ENCODE measurements at regions not wholly inside any gene's neighbourhood (a gene's known extent, or its start where the extent isn't known, plus 50 kb on each side); places are given as distances from the start of the nearest gene placed in this dataset.

GRCh38 chr9:1201901-1202300, 151.7 kb downstream of the DMRT2 start:
- DNase-seq (ENCODE audit: low read depth in 2 of 2) = no peak

GRCh38 chr9:1202512-1203280, 152.5 kb downstream of the DMRT2 start:
- DNase-seq (ENCODE audit: low read depth in 2 of 2) = no peak

GRCh38 chr9:1207686-1208085, 157.5 kb downstream of the DMRT2 start:
- no peak for DNase-seq (ENCODE audit: low read depth in 2 of 2)

- no peak for DNase-seq (ENCODE audit: low read depth in 2 of 2)
Measured at GRCh38 chr9:1208157-1208556, 158.0 kb downstream of the DMRT2 start.

- no peak for DNase-seq (ENCODE audit: low read depth in 2 of 2)
Measured at GRCh38 chr9:1210954-1211353, 160.8 kb downstream of the DMRT2 start.

- DNase-seq (ENCODE audit: low read depth in 2 of 2) = no peak
Measured at GRCh38 chr9:1216532-1216931, 166.4 kb downstream of the DMRT2 start.

GRCh38 chr9:1217076-1217475, 166.9 kb downstream of the DMRT2 start:
- no peak for DNase-seq (ENCODE audit: low read depth in 2 of 2)

- DNase-seq (ENCODE audit: low read depth in 2 of 2) = no peak
Measured at GRCh38 chr9:1219284-1219683, 169.1 kb downstream of the DMRT2 start.

GRCh38 chr9:1221298-1221697, 171.1 kb downstream of the DMRT2 start:
- DNase-seq (ENCODE audit: low read depth in 2 of 2) = no peak

- DNase-seq (ENCODE audit: low read depth in 2 of 2) = no peak
Measured at GRCh38 chr9:1222511-1222910, 172.4 kb downstream of the DMRT2 start.

GRCh38 chr9:1231998-1232919, 182.1 kb downstream of the DMRT2 start:
- no peak for DNase-seq (ENCODE audit: low read depth in 2 of 2)

- DNase-seq (ENCODE audit: low read depth in 2 of 2) = no peak
Measured at GRCh38 chr9:1233568-1233967, 183.4 kb downstream of the DMRT2 start.

GRCh38 chr9:1235650-1236049, 185.5 kb downstream of the DMRT2 start:
- no peak for DNase-seq (ENCODE audit: low read depth in 2 of 2)

- no peak for DNase-seq (ENCODE audit: low read depth in 2 of 2)
Measured at GRCh38 chr9:1236061-1236460, 185.9 kb downstream of the DMRT2 start.

GRCh38 chr9:1238407-1238806, 188.2 kb downstream of the DMRT2 start:
- DNase-seq (ENCODE audit: low read depth in 2 of 2) = no peak

GRCh38 chr9:1248743-1249142, 198.6 kb downstream of the DMRT2 start:
- DNase-seq (ENCODE audit: low read depth in 2 of 2) = no peak

- no peak for DNase-seq (ENCODE audit: low read depth in 2 of 2)
Measured at GRCh38 chr9:1253064-1253979, 203.2 kb downstream of the DMRT2 start.

- no peak for DNase-seq (ENCODE audit: low read depth in 2 of 2)
Measured at GRCh38 chr9:1254071-1254470, 203.9 kb downstream of the DMRT2 start.

GRCh38 chr9:1256178-1256577, 206.0 kb downstream of the DMRT2 start:
- no peak for DNase-seq (ENCODE audit: low read depth in 2 of 2)

- DNase-seq (ENCODE audit: low read depth in 2 of 2) = no peak
Measured at GRCh38 chr9:1261266-1261665, 211.1 kb downstream of the DMRT2 start.

GRCh38 chr9:1261879-1262766, 212.0 kb downstream of the DMRT2 start:
- no peak for DNase-seq (ENCODE audit: low read depth in 2 of 2)

Data from stimulated activated CD4-positive, alpha-beta T cell treated with anti-CD3 and anti-CD28 coated beads, Interleukin-15, amount 100 ng/mL, for 48 hours (primary cell).